ENCODE measurements at regions not wholly inside any gene's neighbourhood (a gene's known extent, or its start where the extent isn't known, plus 50 kb on each side); places are given as distances from the start of the nearest gene placed in this dataset.

- DNase-seq, result no peak
Measured at GRCh38 chr12:132392389-132393244, 63.2 kb upstream of the GALNT9 start.

- DNase-seq, result no peak
Measured at GRCh38 chr12:132391326-132392041, 62.1 kb upstream of the GALNT9 start.

GRCh38 chr12:132390287-132391076, 61.1 kb upstream of the GALNT9 start:
- no peak for DNase-seq

- DNase-seq, result no peak
Measured at GRCh38 chr12:132389526-132390286, 60.3 kb upstream of the GALNT9 start.

- DNase-seq, result no peak
Measured at GRCh38 chr12:132389026-132389425, 59.6 kb upstream of the GALNT9 start.

GRCh38 chr12:132388379-132389015, 59.1 kb upstream of the GALNT9 start:
- DNase-seq, result no peak

- DNase-seq, result no peak
Measured at GRCh38 chr12:132386926-132387497, 57.6 kb upstream of the GALNT9 start.

- no peak for DNase-seq
Measured at GRCh38 chr12:132385923-132386751, 56.7 kb upstream of the GALNT9 start.

- DNase-seq, result no peak
Measured at GRCh38 chr12:132384916-132385774, 55.8 kb upstream of the GALNT9 start.

GRCh38 chr12:132380641-132381040, 51.3 kb upstream of the GALNT9 start:
- no peak for DNase-seq

- DNase-seq, result no peak
Measured at GRCh38 chr12:132379996-132380395, 50.6 kb upstream of the GALNT9 start.

- no peak for DNase-seq
Measured at GRCh38 chr12:132379576-132379975, 50.2 kb upstream of the GALNT9 start.

Measured in NCI-H187 treated with DMSO at 0.1 percent for 48 hours (cell line).